ENCODE measurements at regions not wholly inside any gene's neighbourhood (a gene's known extent, or its start where the extent isn't known, plus 50 kb on each side); places are given as distances from the start of the nearest gene placed in this dataset.

DNA sequence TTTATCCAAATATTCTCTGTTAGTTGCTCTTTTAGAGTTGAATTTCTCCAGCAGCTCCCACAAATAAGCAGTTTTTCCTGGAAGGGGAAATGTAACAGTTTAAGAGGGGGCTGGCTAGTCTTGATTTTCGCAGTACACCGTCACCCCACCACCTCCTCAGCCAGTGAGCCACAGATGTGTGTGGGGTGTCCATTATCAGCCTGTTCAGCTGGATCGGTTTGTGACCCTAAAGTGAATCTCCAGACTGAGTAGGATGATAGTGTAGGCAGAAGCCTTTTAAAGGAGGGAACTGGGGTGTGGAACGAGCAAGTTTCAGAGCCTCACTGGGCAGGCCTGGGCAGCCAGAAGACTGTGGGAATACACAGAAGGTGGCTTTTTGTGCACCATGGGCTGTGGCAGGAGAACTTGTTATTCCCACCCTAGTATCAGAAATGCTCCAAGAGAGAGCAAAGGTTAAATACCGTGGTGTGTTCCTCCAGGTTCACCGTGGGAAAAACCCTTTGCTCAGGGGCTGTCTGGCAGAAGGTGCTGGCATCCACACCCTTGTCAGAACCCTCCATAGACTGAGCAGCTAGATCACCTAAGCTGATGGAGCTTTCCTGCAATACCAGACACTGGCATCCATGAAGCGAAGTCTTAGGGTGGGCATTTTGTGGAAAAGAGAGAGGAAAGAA lies 230.9 kb upstream of the MOCS1 start:
- H4K20me1 ChIP-seq (ENCODE audit: insufficient read depth), result no peaks in the 10 kb centered on the region
- H2AFZ ChIP-seq, result no peak overlapping the region
- CTCF ChIA-PET, result no interaction called here
- no peak for DNase-seq
- no peaks in the 10 kb centered on the region for H3K79me2 ChIP-seq (ENCODE audit: low read depth)
- POLR2A ChIA-PET (ENCODE audit: unreplicated experiment), result no interaction called here
- no peaks in the 10 kb centered on the region for H3K9me2 ChIP-seq (ENCODE audit: insufficient read depth)
- H3K4me2 ChIP-seq, result no peak overlapping the region
- H3K27me3 ChIP-seq (ENCODE audit: insufficient read depth, low read depth), result peaks cover 40% of the 10 kb centered on the region
- no peaks in the 10 kb centered on the region for H3K9me3 ChIP-seq (ENCODE audit: insufficient read depth, low read depth)
- H3K36me3 ChIP-seq (ENCODE audit: low read depth), result no peaks in the 10 kb centered on the region
- intact Hi-C loops (cut with micrococcal nuclease; ENCODE audit: unreplicated experiment), result no loop called here
- H3K4me1 ChIP-seq (replicated peaks; ENCODE audit: insufficient read depth), result no peaks in the 10 kb centered on the region
- no peak for TF ChIP-seq EZH2 (IDR thresholded peaks at IDR 0.05; ENCODE audit: low read depth)
- TF ChIP-seq, protein P1, sequence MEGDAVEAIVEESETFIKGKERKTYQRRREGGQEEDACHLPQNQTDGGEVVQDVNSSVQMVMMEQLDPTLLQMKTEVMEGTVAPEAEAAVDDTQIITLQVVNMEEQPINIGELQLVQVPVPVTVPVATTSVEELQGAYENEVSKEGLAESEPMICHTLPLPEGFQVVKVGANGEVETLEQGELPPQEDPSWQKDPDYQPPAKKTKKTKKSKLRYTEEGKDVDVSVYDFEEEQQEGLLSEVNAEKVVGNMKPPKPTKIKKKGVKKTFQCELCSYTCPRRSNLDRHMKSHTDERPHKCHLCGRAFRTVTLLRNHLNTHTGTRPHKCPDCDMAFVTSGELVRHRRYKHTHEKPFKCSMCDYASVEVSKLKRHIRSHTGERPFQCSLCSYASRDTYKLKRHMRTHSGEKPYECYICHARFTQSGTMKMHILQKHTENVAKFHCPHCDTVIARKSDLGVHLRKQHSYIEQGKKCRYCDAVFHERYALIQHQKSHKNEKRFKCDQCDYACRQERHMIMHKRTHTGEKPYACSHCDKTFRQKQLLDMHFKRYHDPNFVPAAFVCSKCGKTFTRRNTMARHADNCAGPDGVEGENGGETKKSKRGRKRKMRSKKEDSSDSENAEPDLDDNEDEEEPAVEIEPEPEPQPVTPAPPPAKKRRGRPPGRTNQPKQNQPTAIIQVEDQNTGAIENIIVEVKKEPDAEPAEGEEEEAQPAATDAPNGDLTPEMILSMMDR (conservative IDR thresholded peaks at IDR 0.05), result no peak
- no TSS peak for BruUV-seq (replicated peaks)
- no peak overlapping the region for H3K27ac ChIP-seq
- no peaks in the 10 kb centered on the region for H3F3A ChIP-seq (ENCODE audit: insufficient read depth, low read depth)
- H3K4me3 ChIP-seq, result no peak overlapping the region

GRCh38 chr6:40164345-40164755 lies 230.1 kb upstream of the MOCS1 start:
- intact Hi-C loops (cut with micrococcal nuclease; ENCODE audit: unreplicated experiment), result no loop called here
- H3K4me1 ChIP-seq (replicated peaks; ENCODE audit: insufficient read depth), result no peaks in the 10 kb centered on the region
- peaks cover 40% of the 10 kb centered on the region for H3K27me3 ChIP-seq (ENCODE audit: insufficient read depth, low read depth)
- no peak overlapping the region for H3K27ac ChIP-seq
- H3K79me2 ChIP-seq (ENCODE audit: low read depth), result no peaks in the 10 kb centered on the region
- H3K4me2 ChIP-seq, result peak overlapping the region; percentile 26
- H3K9me2 ChIP-seq (ENCODE audit: insufficient read depth), result no peaks in the 10 kb centered on the region
- no peaks in the 10 kb centered on the region for H3F3A ChIP-seq (ENCODE audit: insufficient read depth, low read depth)
- H3K36me3 ChIP-seq (ENCODE audit: low read depth), result no peaks in the 10 kb centered on the region
- BruUV-seq (replicated peaks), result no TSS peak
- no peak for TF ChIP-seq EZH2 (IDR thresholded peaks at IDR 0.05; ENCODE audit: low read depth)
- TF ChIP-seq, protein P1 (conservative IDR thresholded peaks at IDR 0.05), result no peak
- no peak overlapping the region for H3K4me3 ChIP-seq
- H3K9me3 ChIP-seq (ENCODE audit: insufficient read depth, low read depth), result no peaks in the 10 kb centered on the region
- POLR2A ChIA-PET (ENCODE audit: unreplicated experiment), result no interaction called here
- CTCF ChIA-PET, result no interaction called here
- 0 out of 2 replicates have a peak overlapping the region, but pooled peaks have one; percentile 32 for H2AFZ ChIP-seq
- DNase-seq, result no peak
- no peaks in the 10 kb centered on the region for H4K20me1 ChIP-seq (ENCODE audit: insufficient read depth)

GRCh38 chr6:40163924-40164323 lies 229.7 kb upstream of the MOCS1 start:
- no peaks in the 10 kb centered on the region for H3K79me2 ChIP-seq (ENCODE audit: low read depth)
- H3K4me3 ChIP-seq, result no peak overlapping the region
- no peaks in the 10 kb centered on the region for H3K4me1 ChIP-seq (replicated peaks; ENCODE audit: insufficient read depth)
- no peaks in the 10 kb centered on the region for H3K9me2 ChIP-seq (ENCODE audit: insufficient read depth)
- no peak overlapping the region for H3K4me2 ChIP-seq
- H4K20me1 ChIP-seq (ENCODE audit: insufficient read depth), result no peaks in the 10 kb centered on the region
- BruUV-seq (replicated peaks), result no TSS peak
- POLR2A ChIA-PET (ENCODE audit: unreplicated experiment), result no interaction called here
- peaks cover 39% of the 10 kb centered on the region for H3K27me3 ChIP-seq (ENCODE audit: insufficient read depth, low read depth)
- H3K9me3 ChIP-seq (ENCODE audit: insufficient read depth, low read depth), result no peaks in the 10 kb centered on the region
- no peaks in the 10 kb centered on the region for H3K36me3 ChIP-seq (ENCODE audit: low read depth)
- CTCF ChIA-PET, result no interaction called here
- intact Hi-C loops (cut with micrococcal nuclease; ENCODE audit: unreplicated experiment), result no loop called here
- DNase-seq, result no peak
- TF ChIP-seq, protein P1 (conservative IDR thresholded peaks at IDR 0.05), result no peak
- no peak for TF ChIP-seq EZH2 (IDR thresholded peaks at IDR 0.05; ENCODE audit: low read depth)
- no peak overlapping the region for H2AFZ ChIP-seq
- H3F3A ChIP-seq (ENCODE audit: insufficient read depth, low read depth), result no peaks in the 10 kb centered on the region
- no peak overlapping the region for H3K27ac ChIP-seq
